ENCODE measurements at regions not wholly inside any gene's neighbourhood (a gene's known extent, or its start where the extent isn't known, plus 50 kb on each side); places are given as distances from the start of the nearest gene placed in this dataset.
A peak's percentile ranks its signal among the peaks of the same experiment; 100 is the strongest.

DNA sequence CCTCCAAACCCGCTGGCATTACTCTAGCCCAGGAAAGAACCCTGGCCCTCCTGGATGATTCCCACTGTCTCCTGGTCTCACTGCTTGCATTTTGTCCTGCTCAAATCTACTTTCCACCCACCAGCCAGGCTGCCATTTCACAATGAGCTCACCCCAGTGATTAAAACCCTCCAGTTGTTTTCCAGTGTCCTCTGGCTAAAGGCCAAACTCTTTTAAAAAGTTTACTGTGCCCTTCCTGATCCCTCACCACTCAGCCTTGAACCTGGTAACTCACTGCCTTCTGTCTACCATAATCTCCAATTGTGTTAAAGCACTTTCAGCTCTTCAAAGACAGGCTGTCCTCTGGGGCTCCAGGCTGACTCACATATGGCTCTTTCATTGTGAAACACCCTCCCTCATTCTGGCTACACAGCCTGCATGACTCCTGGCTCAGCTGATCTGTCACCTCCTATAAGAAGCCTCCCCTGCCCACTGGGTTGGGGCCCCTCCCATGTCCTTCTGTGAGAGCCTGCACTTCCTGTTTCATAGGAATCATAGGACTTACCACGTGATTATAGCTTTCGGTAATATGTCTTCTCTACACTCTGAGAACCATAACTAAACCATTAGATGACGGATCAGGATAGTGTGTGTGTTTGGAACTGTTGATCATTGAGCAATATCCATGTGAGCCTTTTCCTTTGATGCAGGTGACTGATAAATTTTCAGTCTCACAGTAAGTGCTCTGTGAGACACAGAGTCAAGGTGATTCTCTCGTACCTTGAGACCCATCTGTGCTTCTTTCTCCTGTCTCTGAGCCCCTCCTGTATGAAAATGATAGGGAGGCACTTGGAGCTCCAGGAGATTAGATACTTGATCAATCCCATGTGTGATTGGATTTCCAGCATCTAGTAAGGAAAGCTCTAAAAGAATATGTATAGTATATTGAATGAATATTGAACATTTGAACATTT lies 590.8 kb upstream of the ID2 start:
- peak; percentile 90 for DNase-seq (ENCODE audit: low read depth)

DNA sequence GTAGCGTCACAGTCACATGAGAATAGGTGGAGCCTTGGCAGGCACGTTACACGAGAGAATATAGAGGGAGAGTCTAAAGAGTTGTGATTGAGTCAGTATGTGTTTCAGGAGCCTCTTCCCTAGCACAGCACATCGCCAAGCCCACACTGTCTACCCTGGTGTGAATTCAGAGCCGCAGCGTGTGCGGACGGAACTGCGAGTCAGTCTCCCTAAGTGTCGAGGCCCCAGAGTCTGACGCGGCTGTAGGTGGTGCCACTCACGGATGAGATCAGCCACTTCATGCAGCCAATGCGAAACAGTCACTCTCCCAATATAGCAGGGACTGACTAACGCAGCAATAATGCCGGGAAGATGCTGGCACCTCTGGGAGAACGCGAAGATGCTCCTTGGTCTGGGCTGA lies 587.3 kb upstream of the ID2 start:
- no peak for DNase-seq (ENCODE audit: low read depth)

DNA sequence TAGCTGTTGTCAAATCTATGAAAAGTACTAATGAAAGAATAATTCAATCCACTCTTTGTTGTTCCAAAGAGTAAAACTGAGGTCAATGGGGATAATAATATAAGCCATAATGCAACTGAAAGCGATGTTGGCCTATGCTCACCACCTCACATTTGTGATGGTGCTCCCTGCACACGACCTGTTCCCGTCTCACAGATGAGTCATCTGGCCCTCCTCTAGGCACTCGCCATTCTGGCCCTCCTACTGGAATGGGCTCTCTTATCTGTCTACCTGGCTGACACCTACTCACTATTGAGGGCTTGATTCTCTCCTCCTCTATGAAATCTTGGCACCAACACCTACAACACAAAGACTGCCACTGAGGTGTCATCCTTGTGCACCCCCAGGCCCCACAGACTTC lies 585.9 kb upstream of the ID2 start:
- DNase-seq (ENCODE audit: low read depth): no peak

GRCh38 chr2:8096484-8096883 lies 585.4 kb upstream of the ID2 start:
- peak; percentile 67 for DNase-seq (ENCODE audit: low read depth)

- no peak for DNase-seq (ENCODE audit: low read depth)
These were observed 583.2 kb upstream of the ID2 start for GRCh38 chr2:8098476-8099266.

DNA sequence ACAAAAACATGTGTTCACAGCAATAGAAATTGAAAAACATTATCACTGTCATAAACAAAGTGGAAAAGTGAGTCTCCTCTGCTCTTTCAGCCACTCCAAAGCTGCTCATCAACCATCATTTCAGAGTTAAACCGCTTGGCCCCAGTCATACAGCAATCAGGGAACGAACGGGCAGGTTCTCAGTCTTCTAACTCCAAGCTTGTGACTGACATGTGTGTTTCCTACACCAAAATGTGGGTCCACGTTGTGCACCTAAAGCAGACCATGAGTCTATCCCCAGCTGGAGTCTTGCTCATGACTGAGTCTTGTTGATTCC lies 582.6 kb upstream of the ID2 start:
- no peak for DNase-seq (ENCODE audit: low read depth)

GRCh38 chr2:8101614-8102277 lies 580.1 kb upstream of the ID2 start:
- no peak for DNase-seq (ENCODE audit: low read depth)

GRCh38 chr2:8102470-8102869 lies 579.4 kb upstream of the ID2 start:
- no peak for DNase-seq (ENCODE audit: low read depth)

DNA sequence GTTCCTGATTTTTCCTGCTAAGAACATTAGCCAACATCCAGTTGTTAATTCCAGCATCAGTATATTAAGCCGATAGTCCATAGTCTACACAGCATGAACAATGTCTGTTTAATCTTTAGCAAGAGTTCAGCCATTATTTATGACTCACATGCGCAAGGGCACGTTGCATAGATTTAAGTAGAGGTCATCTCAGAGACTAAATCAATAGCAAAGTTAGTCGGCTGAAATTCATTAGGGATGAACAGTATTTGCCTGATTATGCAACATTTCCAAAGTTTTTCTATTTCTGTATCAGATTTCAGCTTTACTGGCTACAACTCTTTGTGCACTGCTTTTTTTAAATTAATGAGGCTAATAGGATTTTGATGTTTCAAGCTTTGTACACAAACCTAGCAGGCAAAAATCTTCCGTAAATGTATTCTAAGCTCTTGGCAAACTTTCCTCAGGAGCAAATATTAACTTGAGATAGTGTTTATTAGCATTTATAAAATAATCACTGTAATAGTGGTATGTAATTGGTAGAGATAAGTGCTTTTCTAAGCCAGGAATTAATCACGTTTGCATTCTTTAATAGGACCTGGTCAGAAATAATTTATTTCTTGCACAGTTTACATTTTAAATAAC lies 578.7 kb upstream of the ID2 start:
- DNase-seq (ENCODE audit: low read depth): peak; percentile 53

- DNase-seq (ENCODE audit: low read depth): no peak
These were observed 574.7 kb upstream of the ID2 start for GRCh38 chr2:8107150-8107549.

DNA sequence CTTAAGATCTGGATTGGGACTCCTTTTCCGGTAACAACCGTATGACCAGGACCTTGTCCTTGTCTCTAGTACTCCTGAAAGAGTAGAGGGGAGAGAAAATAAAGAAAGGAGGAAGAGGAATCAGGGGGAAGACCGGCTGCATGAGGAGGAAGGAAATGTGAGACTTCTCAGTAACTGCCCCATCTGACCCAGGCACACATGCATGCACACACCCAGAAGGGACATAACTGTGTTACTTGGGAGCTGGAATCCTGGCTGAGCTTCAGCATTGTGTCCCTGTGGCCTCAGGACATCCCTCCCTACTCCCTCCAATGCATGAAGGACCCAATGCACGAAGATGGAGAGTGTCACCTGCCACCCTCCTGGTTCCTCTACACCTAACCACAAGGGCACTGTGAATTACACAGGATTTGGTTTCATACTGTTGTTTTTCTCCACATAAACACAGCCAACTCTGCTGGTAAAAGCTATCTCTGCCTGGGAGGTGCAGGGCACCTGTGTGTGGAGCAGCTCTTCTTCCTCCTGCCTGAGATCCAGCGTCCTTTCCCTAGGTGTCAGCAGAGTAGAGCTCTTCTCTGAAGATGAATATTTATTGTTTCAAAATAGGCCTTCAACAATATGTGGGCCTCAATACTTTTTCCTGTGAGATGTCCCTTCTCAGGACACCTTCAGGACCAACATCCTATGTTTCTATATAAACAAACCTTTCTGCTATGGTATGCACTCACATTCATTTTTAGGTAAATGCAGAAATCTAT lies 574.1 kb upstream of the ID2 start:
- DNase-seq (ENCODE audit: low read depth): no peak

DNA sequence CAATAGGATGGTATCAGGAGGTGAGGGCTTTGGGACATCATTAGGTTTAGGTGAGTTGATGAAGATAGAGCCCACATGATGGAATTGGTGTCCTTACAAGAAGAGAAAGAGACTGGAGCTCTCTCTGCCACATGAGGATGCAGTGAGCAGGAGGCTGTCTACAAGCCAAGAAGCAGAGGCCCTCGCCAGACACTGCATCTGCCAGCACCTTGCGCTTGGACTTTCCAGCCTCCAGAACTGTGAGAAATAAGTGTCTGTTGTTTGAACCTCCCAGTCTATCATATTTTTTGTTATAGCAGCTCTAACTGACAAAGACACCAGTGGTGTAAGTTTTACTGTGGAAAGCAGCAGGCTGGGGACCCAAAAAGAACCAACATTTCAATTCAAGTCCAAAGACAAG lies 571.1 kb upstream of the ID2 start:
- no peak for DNase-seq (ENCODE audit: low read depth)

DNA sequence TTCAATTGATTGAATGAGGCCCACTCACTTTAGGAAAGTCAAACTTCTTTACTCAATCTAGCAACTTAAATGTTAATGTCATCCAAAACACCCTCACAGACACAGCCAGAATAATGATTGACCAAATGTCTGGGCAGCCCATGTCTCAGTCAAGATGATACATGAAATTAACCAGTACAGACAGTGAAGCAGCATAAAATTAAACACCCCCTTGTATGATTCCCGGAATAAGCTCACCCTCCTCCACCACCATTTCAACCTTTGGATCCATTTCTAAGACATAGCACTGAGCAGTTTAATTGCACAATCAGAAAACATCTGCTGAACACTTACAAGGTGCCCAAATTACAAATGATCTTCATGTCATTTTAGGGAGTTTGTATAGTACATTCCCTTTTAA lies 570.7 kb upstream of the ID2 start:
- DNase-seq (ENCODE audit: low read depth): no peak

DNA sequence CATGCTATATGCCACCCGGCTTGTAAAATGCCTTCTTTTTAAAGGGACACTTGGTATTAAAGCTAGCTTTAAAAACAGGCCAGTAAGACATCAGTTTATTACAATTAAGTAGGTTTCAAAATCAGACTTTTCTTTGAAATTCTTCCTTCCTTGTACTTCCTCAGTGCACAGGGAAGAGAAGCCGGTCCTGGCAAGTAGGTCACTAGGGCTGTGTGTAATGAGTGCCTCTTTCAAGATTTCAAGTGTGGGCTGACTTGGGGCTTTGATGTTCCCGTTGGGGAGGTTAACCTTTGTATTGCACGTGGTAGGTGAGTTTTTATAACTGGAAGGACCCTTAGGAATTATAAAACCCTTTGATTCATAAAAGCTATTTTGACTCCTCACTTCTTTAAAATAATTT lies 566.4 kb upstream of the ID2 start:
- DNase-seq (ENCODE audit: low read depth): no peak

DNA sequence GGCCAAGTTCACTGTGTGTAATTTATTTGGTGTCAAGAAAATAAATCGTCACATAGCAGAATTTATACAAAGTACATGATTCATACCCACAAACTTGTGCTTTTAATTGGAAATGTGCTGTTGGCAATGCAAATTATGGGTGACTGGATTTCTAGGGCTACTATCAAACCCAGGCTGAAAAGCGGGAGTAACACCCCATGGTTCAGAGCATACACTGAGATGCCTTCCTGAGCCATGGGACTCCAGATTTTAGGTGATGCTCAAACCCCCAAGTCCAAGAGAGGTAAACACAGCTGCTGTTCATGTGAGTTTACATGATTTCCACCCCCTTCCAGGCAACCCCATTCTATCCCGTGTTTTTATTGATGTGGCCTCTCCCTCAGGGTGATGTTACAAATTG lies 565.9 kb upstream of the ID2 start:
- DNase-seq (ENCODE audit: low read depth): peak; percentile 65

DNA sequence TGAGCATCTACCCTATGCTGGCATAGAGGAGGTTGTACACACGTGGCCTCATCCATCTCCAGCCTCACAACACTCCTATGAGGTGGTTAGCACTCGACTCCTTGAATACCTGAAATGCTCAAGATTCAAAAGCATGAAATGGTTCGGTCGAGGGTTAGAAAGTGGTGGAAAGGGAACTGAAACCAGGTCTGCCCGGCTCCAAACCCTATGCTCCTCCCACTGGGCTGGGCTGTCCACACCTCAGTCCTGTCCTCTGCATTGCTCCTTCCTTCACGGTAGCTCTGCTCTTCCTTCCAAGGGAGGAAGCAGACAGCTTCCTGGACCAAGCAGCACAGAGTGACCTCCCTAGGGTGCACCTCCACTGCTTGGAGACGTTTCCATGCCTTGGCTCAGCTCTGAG lies 565.2 kb upstream of the ID2 start:
- no peak for DNase-seq (ENCODE audit: low read depth)

DNA sequence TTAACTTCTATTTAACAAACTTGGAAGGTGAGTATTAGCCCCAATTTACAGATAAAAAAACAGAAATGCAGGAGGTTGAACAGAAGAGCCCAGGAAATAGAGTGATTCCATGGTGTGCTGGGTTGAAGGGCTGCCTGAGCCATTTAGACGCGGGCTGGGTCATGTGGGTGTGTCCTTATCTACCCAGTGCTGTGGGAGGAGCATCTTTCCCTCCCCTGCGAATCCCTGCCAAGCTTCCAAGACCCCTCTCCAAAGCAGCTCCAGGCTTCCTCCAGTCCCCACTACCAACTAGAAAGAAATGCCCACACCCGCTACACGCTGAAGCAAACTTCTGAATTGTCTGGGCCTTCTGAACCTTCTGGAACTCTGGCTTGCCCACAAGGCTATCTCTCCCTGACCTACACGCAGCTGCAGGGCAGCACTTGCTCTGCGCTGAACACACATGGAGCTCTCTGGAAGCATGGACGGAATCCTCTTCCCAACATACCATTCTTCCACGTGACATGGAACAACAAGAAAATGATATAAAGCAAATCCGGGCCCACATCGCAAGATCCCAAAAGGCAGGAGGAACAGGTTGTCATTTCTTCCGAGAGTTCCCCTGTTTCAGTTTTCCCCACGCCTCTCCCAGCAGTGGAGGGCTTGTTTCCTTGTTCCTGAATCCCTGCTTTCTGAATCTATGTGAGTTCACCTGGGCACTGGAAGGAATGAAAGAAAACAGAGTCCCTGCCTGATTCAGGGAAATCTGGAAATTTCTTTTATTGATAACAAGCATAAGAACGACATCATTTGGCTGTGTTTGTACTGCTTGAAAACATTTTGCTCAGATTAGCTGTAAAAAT lies 562.7 kb upstream of the ID2 start:
- DNase-seq (ENCODE audit: low read depth): no peak

DNA sequence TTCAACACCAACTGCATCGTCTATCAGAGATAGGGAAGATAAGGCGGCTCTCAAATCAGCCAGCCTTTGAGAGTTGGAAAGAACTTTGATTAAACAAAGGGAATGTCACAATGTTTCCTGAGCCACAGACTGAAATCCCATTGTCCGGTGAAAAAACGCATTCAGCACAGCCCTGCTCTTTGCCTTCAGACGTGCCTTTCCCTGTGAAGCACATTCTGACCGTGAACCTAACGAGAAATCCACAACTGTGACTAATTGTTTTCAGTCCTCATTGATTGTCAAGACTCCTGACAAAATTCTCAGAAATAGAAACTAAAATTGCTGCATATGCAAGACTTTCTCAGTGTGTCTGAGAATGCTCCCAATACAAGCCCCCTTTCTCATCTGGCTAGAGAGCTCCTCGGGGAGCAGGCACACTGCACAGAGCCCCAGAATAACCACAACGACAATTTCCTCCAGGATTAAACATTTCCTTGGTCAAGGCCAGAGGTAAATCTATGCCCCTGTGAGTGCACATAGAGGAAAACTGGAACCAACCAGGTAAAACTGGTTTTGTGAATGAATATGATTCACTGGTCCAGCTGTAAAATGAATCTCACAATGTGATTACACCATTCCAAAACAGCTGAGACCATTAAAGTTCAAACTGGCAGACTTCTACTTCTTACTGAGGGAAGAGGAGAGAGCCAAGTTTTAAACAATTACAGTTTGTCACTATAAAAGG lies 561.9 kb upstream of the ID2 start:
- peak; percentile 79 for DNase-seq (ENCODE audit: low read depth)

DNA sequence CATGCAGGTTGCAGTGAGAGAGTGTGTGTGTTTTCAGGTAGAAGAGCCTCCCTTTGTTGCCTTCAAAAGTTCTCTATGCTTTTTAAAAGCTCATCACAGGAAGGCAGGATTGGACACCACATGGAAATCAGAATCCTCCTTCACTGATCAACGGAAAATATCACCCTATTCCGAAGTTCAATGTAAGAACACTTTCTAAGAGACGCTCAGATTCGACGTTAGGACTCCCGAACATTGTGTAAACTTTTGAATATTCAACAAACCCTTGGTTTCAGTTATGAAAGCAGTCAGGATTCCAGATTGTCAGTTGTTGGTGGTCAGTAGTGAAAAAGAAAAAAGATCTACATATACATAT lies 561.4 kb upstream of the ID2 start:
- no peak for DNase-seq (ENCODE audit: low read depth)
